ENCODE measurements at regions not wholly inside any gene's neighbourhood (a gene's known extent, or its start where the extent isn't known, plus 50 kb on each side); places are given as distances from the start of the nearest gene placed in this dataset.

DNA sequence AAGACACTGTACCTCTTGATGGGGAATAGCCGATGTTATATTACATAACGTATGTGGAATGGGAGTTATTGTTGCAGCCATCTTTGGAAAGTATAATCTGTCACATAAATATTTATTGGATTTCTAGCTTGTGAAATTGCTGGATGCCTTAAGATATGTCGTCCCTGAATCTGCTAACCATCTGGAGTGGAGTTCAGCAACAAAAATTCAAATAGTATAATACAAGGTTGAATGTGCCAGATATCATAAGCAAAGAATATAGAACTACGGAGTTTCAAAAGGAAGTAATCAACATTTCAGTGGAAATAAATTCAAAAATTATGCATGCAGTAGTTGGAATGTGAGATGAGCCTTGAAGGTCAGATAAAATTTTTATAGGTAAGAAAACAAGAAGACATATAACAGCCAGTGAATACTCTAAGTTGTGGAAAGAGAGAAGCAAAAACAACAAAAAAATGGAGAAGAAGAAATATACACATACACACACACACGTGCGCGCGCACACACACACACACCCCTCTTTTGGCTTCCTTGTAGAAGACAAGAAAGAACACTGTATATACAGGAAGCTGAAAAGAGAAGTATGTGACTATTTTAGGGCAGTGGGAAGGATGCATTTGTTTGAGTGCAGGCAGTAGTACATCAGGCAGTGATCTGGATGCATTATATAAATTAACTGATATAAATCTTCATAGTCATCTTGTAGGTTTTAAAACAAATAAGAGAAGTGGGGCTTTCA is 516.7 kb downstream of the KCNT2 start:
- TF ChIP-seq, protein P1, sequence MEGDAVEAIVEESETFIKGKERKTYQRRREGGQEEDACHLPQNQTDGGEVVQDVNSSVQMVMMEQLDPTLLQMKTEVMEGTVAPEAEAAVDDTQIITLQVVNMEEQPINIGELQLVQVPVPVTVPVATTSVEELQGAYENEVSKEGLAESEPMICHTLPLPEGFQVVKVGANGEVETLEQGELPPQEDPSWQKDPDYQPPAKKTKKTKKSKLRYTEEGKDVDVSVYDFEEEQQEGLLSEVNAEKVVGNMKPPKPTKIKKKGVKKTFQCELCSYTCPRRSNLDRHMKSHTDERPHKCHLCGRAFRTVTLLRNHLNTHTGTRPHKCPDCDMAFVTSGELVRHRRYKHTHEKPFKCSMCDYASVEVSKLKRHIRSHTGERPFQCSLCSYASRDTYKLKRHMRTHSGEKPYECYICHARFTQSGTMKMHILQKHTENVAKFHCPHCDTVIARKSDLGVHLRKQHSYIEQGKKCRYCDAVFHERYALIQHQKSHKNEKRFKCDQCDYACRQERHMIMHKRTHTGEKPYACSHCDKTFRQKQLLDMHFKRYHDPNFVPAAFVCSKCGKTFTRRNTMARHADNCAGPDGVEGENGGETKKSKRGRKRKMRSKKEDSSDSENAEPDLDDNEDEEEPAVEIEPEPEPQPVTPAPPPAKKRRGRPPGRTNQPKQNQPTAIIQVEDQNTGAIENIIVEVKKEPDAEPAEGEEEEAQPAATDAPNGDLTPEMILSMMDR (IDR thresholded peaks at IDR 0.05; ENCODE audit: insufficient read depth, low read depth, low read length, missing control alignments): no peak
- DNase-seq (ENCODE audit: low read depth): no peak
- H3K4me3 ChIP-seq (ENCODE audit: low read depth, low read length): no peak overlapping the region

DNA sequence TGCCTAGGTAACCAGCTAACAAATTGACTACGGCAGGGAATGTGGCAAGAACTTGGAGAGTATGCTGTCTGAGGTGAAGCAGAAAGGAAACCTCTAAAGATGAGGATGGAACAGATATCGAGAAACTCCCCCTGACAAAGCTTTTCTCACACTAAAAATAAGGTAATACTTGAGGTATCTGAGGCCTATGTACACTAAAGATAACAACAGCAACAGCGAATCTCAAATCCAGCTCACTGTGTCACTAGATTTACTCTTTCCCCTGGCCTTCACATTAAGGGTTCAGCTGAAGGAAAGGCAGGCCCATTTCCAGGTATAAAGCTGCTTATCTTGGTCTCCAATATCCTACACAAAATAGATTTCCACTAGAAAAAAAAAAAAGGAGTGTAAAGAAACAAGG is 518.0 kb downstream of the KCNT2 start:
- TF ChIP-seq, protein P1 (IDR thresholded peaks at IDR 0.05; ENCODE audit: insufficient read depth, low read depth, low read length, missing control alignments): no peak
- no peak overlapping the region for H3K4me3 ChIP-seq (ENCODE audit: low read depth, low read length)
- peak; percentile 8 for DNase-seq (ENCODE audit: low read depth)

DNA sequence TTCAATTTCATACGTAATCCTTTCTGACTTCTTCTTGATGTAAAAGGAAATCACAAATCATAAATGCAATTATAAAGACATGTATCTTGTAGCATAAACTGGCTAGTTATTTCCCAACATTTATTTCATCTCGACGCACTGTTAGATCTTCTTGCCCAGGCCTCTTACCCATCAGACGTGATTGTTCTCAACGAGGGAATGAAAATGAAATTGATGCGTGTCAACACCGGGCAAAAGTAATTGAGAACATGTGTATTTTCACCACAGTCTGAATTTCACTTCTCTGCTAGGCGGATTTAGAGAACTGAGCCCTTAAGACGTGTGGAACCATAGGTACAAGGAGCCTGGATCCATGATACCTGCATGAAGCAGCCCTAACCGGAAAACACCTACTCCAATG is 519.7 kb downstream of the KCNT2 start:
- DNase-seq (ENCODE audit: low read depth): peak; percentile 34
- TF ChIP-seq, protein P1 (IDR thresholded peaks at IDR 0.05; ENCODE audit: insufficient read depth, low read depth, low read length, missing control alignments): no peak
- H3K4me3 ChIP-seq (ENCODE audit: low read depth, low read length): no peak overlapping the region

DNA sequence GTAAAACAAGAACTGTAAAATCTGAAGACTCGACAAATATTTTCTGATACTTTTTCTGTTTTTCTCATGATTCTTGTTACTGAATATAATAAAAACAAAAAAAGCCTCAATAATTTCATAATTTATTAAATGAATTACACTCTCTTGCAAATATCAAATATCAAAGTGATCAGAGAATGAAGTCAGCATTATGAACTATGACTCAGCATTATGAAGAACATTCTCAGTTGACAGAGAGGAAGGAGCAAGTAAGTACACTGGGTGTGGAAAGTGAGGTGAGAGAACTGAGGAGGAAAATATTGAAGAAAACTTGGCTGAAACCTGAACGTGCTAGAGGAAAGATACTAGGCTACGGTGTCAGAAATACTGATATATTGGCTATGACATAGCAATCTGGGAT is 529.5 kb downstream of the KCNT2 start:
- no peak for DNase-seq (ENCODE audit: low read depth)
- TF ChIP-seq, protein P1 (IDR thresholded peaks at IDR 0.05; ENCODE audit: insufficient read depth, low read depth, low read length, missing control alignments): no peak
- no peak overlapping the region for H3K4me3 ChIP-seq (ENCODE audit: low read depth, low read length)

DNA sequence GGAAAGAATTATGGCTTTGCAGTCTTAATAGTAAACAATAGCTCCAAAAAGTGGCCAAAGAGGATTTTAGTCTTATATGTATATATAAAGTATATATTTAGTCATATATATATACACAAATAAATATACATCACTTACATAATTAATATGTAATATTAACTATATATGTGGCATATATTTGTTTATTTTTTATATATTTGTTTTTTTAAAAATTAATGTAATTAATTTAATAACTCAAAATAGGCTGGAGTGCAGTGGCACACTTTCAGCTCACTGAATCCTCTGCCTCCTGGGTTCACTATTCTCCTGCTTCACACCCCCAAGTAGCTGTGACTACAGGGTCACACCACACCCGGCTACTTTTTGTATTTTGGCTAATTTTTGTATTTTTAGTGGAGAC is 532.6 kb downstream of the KCNT2 start:
- no peak overlapping the region for H3K4me3 ChIP-seq (ENCODE audit: low read depth, low read length)
- no peak for DNase-seq (ENCODE audit: low read depth)
- TF ChIP-seq, protein P1 (IDR thresholded peaks at IDR 0.05; ENCODE audit: insufficient read depth, low read depth, low read length, missing control alignments): no peak

DNA sequence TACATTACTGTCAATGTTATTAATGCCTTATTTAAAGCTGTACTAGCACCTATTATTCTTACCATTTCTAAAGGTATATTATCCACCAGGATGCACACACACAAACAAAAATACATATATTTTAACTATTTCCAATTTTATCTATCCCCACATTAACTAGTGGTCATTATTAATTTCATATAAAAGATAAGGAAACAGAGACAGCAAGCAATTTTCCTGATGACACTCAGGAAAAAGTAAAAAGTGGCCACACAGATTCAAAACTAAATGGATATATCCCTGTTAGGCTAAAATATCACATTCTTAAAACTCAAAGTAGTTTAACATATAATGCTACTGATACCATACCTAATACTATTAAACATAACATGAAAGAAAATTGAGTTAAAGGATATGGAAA is 534.1 kb downstream of the KCNT2 start:
- no peak for DNase-seq (ENCODE audit: low read depth)
- no peak overlapping the region for H3K4me3 ChIP-seq (ENCODE audit: low read depth, low read length)
- TF ChIP-seq, protein P1 (IDR thresholded peaks at IDR 0.05; ENCODE audit: insufficient read depth, low read depth, low read length, missing control alignments): no peak

DNA sequence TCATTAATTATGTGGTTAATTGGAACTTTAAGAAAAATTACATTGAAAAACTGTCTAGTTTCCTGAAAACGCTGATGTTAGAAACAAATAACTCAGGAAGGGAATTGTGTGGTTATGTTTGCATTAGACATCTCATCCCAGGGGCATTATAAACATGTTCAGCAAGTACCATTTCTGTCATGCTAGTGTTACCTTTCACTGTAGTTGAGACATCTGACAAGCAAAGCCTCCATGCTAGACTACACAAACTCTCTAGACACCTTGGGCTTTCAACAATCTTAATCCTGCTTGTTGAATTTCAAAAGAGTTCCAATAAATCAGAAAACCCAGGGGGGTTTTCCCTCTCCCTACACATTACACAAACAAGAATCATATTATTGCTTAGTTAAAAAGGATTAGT is 536.8 kb downstream of the KCNT2 start:
- TF ChIP-seq, protein P1 (IDR thresholded peaks at IDR 0.05; ENCODE audit: insufficient read depth, low read depth, low read length, missing control alignments): no peak
- DNase-seq (ENCODE audit: low read depth): no peak
- H3K4me3 ChIP-seq (ENCODE audit: low read depth, low read length): no peak overlapping the region
